ENCODE measurements at regions not wholly inside any gene's neighbourhood (a gene's known extent, or its start where the extent isn't known, plus 50 kb on each side); places are given as distances from the start of the nearest gene placed in this dataset.

- H3K27me3 ChIP-seq = no peaks in the 10 kb centered on the region
These were observed 675.6 kb upstream of the VRK2 start for GRCh38 chr2:57370882-57371585.

DNA sequence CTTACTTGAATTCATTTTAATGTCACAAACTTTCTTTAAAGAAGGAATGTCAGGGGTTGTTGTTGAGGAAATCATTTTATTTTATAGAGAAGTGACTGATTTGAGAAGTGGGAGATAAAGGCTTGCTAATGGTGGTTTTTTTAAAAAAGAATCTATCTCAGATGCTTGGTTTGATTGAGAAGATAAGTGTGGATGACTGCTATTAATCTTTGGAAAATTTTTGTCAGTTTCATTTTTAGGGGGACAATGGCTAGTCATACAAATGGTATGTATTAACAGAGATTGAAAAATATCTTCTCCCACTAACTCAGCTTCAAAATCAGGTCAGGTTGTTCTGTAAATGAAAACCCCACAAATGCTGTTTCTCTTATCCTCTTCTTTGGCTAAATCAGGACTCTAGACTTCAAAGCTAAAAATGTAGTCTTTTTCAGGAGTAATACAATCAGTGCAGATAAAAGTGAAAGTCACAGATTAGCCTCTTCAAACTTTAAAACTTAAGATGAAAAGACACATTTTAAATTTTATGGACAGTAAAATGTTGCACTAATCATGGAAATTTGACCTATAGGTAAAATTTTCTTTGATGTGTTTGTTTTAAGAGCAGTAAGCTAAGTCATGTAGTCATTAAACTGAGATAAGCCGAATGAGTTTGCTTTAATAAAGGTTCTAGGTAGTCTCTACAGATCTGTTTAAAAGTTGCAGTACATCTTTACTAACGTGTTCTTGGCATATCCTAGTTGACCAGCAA is 674.2 kb upstream of the VRK2 start:
- Histone ChIP-seq H3K9me3 (no peaks in the 10 kb centered on the region), H3K27ac (no peak overlapping the region), H3K27me3 (no peaks in the 10 kb centered on the region), H3K4me1 (no peaks in the 10 kb centered on the region), H3K36me3 (no peaks in the 10 kb centered on the region), H3K4me3 (no peak overlapping the region)
- DNase-seq = no peak
- TF ChIP-seq CTCF (IDR thresholded peaks at IDR 0.05) = no peak
- intact Hi-C loops (cut with DNase I; ENCODE audit: low total_unique reads) = no loop called here

More at GRCh38 chr2:57370882-57371585, 675.6 kb upstream of the VRK2 start:
- no peak for TF ChIP-seq CTCF (IDR thresholded peaks at IDR 0.05)
- Histone ChIP-seq H3K4me3 (no peak overlapping the region), H3K36me3 (no peaks in the 10 kb centered on the region), H3K27ac (no peak overlapping the region), H3K9me3 (no peaks in the 10 kb centered on the region), H3K4me1 (no peaks in the 10 kb centered on the region)
- intact Hi-C loops (cut with DNase I; ENCODE audit: low total_unique reads) = no loop called here
- no peak for DNase-seq

- no peak overlapping the region for H3K4me3 ChIP-seq
- no peaks in the 10 kb centered on the region for H3K4me1 ChIP-seq
- H3K36me3 ChIP-seq = no peaks in the 10 kb centered on the region
- H3K27ac ChIP-seq = no peak overlapping the region
- DNase-seq = no peak
- H3K9me3 ChIP-seq = no peaks in the 10 kb centered on the region
- H3K27me3 ChIP-seq = no peaks in the 10 kb centered on the region
- TF ChIP-seq CTCF (IDR thresholded peaks at IDR 0.05) = no peak
- intact Hi-C loops (cut with DNase I; ENCODE audit: low total_unique reads) = no loop called here
These were observed 673.1 kb upstream of the VRK2 start for GRCh38 chr2:57373530-57373929.

GRCh38 chr2:57376985-57377384 is 669.6 kb upstream of the VRK2 start:
- Histone ChIP-seq H3K36me3 (no peaks in the 10 kb centered on the region), H3K27ac (no peak overlapping the region), H3K4me3 (no peak overlapping the region), H3K9me3 (no peaks in the 10 kb centered on the region), H3K4me1 (no peaks in the 10 kb centered on the region), H3K27me3 (no peaks in the 10 kb centered on the region)
- no peak for DNase-seq
- no peak for TF ChIP-seq CTCF (IDR thresholded peaks at IDR 0.05)
- intact Hi-C loops (cut with DNase I; ENCODE audit: low total_unique reads) = no loop called here

DNA sequence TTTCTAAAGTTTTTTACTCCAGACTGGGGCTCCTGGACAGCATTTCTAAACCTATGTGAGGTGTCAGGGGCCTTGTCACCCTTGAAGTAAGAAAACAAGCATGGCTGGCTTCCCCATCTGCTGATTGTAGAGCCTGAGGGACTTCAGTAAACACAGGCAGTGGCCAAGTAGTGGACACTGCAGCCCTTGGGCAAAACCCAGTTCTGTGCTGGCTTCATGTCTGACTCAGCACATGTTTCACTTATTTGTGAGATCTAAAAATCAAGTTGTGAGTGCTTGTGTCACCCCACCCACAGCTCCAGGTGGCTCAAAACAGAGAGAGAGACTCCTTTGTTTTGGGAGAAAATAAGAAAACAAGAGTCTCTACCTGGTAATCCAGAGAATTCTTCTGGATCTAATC is 660.3 kb upstream of the VRK2 start:
- Histone ChIP-seq H3K36me3 (no peaks in the 10 kb centered on the region), H3K4me3 (no peak overlapping the region), H3K4me1 (no peaks in the 10 kb centered on the region), H3K27me3 (no peaks in the 10 kb centered on the region), H3K9me3 (peaks cover 0 to 10% (median 0%) of the 10 kb centered on the region in 3 donors), H3K27ac (no peak overlapping the region)
- DNase-seq = no peak
- intact Hi-C loops (cut with DNase I; ENCODE audit: low total_unique reads) = no loop called here
- no peak for TF ChIP-seq CTCF (IDR thresholded peaks at IDR 0.05)

Measured in tibial artery (tissue), 4 donors.